GM12873 (cell line): ENCODE measurements at regions not wholly inside any gene's neighbourhood (a gene's known extent, or its start where the extent isn't known, plus 50 kb on each side); places are given as distances from the start of the nearest gene placed in this dataset.

Source experiments
- CTCF ChIP-seq: IDR thresholded peaks from 2 replicates; pipeline ENCODE4 v1.5.1; 2012; ENCODE audit warnings: low read depth, mild to moderate bottlenecking, moderate library complexity, low read length, control low read depth; ENCODE audit not compliant: insufficient read depth; ENCODE audit errors: missing control alignments

GRCh38 chr5:159465604-159466003 is 135.3 kb upstream of the IL12B start:
- TF ChIP-seq CTCF, result no peak

GRCh38 chr5:159467666-159468065 is 137.4 kb upstream of the IL12B start:
- TF ChIP-seq CTCF, result no peak

GRCh38 chr5:159469496-159470372 is 139.4 kb upstream of the IL12B start:
- TF ChIP-seq CTCF, result no peak

- no peak for TF ChIP-seq CTCF
Measured at GRCh38 chr5:159471904-159472303, 141.6 kb upstream of the IL12B start.

- no peak for TF ChIP-seq CTCF
Measured at GRCh38 chr5:159475026-159475425, 144.7 kb upstream of the IL12B start.

- TF ChIP-seq CTCF, result no peak
Measured at GRCh38 chr5:159478950-159479349, 148.7 kb upstream of the IL12B start.

GRCh38 chr5:159480849-159481248 is 150.6 kb upstream of the IL12B start:
- no peak for TF ChIP-seq CTCF
